HL-60 (cell line): ENCODE measurements at regions not wholly inside any gene's neighbourhood (a gene's known extent, or its start where the extent isn't known, plus 50 kb on each side); places are given as distances from the start of the nearest gene placed in this dataset.

Experiments used
- DNase-seq, 2 experiments: peaks; one replicate each; pipeline ENCODE4 v3.0.0-alpha.2; 2010 to 2020; ENCODE audit warnings: low read depth in 1 of 2, low spot score in 1 of 2
- H3K27ac ChIP-seq: fragments of 250-450 bp; sonication (Bioruptor Pico); replicated peaks from 2 replicates; pipeline ENCODE4 v1.5.1; 2020; ENCODE audit warnings: mild to moderate bottlenecking, moderate library complexity
- H3K27me3 ChIP-seq: fragments of 250-450 bp; sonication (Bioruptor Pico); 2 replicates; pipeline ENCODE4 v1.5.1; 2021; ENCODE audit warnings: mild to moderate bottlenecking, moderate library complexity; ENCODE audit not compliant: insufficient read depth, poor library complexity, severe bottlenecking
- H3K4me3 ChIP-seq: replicated peaks from 2 replicates; pipeline ENCODE4 v1.5.1; 2011; ENCODE audit warnings: mild to moderate bottlenecking, control low read depth, low read length; ENCODE audit not compliant: insufficient read depth
- GABPA ChIP-seq: IDR thresholded peaks from 2 replicates; pipeline ENCODE4 v1.6.1; 2012; ENCODE audit warnings: low read depth
- POLR2AphosphoS5 ChIP-seq: IDR thresholded peaks from 2 replicates; pipeline ENCODE4 v1.6.1; 2012; ENCODE audit warnings: low read depth
- SPI1 ChIP-seq: IDR thresholded peaks from 2 replicates; pipeline ENCODE4 v1.6.1; 2012; ENCODE audit warnings: low read depth, mild to moderate bottlenecking, borderline replicate concordance
- TF ChIP-seq, protein P1 (sequence below): IDR thresholded peaks from 2 replicates; pipeline ENCODE4 v1.6.1; 2012; ENCODE audit warnings: low read depth; ENCODE audit not compliant: insufficient replicate concordance
- TF ChIP-seq, protein P2 (sequence below): IDR thresholded peaks from one replicate; pipeline ENCODE4 v1.5.1; 2011; ENCODE audit warnings: low read length, control low read depth, inconsistent platforms; ENCODE audit not compliant: insufficient read depth

DNA sequence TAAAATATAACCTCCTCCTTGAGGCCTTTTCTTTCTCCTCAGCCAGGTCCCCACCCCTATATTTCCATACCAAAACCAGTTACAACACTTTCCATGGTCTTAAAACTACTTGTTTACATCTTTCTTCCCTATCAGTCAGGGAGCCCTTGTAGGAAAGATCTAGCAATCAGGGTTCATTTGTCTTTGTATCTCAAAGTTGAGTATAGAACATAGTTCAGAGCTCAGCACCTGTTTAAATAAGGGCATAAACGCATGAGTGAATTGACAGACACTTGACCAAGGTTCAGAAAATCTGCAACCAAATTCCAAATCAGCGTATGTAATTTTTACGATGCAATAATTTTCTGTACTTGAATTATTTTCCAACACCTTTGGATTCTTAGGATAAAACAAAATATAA, 352.2 kb upstream of the MAGEB16 start:
- H3K27ac ChIP-seq: no peak overlapping the region
- DNase-seq: no peak
- TF ChIP-seq, protein P1, sequence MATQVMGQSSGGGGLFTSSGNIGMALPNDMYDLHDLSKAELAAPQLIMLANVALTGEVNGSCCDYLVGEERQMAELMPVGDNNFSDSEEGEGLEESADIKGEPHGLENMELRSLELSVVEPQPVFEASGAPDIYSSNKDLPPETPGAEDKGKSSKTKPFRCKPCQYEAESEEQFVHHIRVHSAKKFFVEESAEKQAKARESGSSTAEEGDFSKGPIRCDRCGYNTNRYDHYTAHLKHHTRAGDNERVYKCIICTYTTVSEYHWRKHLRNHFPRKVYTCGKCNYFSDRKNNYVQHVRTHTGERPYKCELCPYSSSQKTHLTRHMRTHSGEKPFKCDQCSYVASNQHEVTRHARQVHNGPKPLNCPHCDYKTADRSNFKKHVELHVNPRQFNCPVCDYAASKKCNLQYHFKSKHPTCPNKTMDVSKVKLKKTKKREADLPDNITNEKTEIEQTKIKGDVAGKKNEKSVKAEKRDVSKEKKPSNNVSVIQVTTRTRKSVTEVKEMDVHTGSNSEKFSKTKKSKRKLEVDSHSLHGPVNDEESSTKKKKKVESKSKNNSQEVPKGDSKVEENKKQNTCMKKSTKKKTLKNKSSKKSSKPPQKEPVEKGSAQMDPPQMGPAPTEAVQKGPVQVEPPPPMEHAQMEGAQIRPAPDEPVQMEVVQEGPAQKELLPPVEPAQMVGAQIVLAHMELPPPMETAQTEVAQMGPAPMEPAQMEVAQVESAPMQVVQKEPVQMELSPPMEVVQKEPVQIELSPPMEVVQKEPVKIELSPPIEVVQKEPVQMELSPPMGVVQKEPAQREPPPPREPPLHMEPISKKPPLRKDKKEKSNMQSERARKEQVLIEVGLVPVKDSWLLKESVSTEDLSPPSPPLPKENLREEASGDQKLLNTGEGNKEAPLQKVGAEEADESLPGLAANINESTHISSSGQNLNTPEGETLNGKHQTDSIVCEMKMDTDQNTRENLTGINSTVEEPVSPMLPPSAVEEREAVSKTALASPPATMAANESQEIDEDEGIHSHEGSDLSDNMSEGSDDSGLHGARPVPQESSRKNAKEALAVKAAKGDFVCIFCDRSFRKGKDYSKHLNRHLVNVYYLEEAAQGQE: no peak
- no peak for TF ChIP-seq SPI1
- TF ChIP-seq, protein P2, sequence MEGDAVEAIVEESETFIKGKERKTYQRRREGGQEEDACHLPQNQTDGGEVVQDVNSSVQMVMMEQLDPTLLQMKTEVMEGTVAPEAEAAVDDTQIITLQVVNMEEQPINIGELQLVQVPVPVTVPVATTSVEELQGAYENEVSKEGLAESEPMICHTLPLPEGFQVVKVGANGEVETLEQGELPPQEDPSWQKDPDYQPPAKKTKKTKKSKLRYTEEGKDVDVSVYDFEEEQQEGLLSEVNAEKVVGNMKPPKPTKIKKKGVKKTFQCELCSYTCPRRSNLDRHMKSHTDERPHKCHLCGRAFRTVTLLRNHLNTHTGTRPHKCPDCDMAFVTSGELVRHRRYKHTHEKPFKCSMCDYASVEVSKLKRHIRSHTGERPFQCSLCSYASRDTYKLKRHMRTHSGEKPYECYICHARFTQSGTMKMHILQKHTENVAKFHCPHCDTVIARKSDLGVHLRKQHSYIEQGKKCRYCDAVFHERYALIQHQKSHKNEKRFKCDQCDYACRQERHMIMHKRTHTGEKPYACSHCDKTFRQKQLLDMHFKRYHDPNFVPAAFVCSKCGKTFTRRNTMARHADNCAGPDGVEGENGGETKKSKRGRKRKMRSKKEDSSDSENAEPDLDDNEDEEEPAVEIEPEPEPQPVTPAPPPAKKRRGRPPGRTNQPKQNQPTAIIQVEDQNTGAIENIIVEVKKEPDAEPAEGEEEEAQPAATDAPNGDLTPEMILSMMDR: no peak
- TF ChIP-seq POLR2AphosphoS5: no peak
- no peak for TF ChIP-seq GABPA
- no peak overlapping the region for H3K4me3 ChIP-seq
- H3K27me3 ChIP-seq: no peaks in the 10 kb centered on the region

DNA sequence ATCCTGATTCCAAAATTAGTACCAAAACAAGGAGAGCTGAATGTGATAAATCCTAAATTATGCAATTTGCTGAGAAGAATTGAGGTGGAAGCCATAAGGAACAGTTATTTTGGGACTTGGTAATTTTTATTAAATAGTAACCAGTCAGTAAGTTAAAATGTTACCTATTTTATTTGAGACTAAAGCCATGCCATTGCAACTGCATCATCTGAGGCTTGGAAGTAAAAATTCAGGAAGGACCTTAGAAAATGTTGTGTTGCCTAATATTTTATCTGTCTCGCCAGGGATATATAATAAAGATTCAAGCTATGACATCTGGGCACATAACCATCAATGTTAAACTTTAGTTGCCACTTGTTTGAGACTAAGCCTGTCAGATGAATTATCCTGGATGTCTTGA, 341.3 kb upstream of the MAGEB16 start:
- TF ChIP-seq POLR2AphosphoS5: no peak
- TF ChIP-seq, protein P2: no peak
- no peak for TF ChIP-seq GABPA
- no peak for TF ChIP-seq SPI1
- TF ChIP-seq, protein P1: no peak
- DNase-seq: no peak
- Histone ChIP-seq H3K27me3 (no peaks in the 10 kb centered on the region), H3K27ac (no peak overlapping the region), H3K4me3 (no peak overlapping the region)

DNA sequence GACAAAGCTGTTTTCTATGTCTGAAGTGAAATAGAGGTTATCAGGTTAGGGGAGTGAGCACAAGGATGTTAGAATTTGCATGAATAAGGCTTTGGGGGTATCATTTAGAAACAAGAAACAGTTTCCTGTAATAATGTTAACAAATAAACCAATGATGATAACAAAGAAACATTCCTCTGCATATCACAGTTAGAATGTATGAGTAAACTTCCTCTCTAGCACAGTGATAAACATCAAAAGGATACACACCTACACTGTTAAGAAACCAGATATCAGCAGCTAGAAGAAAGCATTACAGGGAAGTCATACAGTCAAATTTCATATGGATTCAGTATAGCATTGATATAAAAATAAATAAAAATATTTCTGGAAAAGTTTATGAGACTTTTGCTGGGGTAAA, 340.0 kb upstream of the MAGEB16 start:
- no peak overlapping the region for H3K4me3 ChIP-seq
- DNase-seq: no peak
- no peaks in the 10 kb centered on the region for H3K27me3 ChIP-seq
- no peak overlapping the region for H3K27ac ChIP-seq
- TF ChIP-seq SPI1 (no peak), POLR2AphosphoS5 (no peak), GABPA (no peak)
- TF ChIP-seq, protein P1: no peak
- TF ChIP-seq, protein P2: no peak
